ENCODE measurements at regions not wholly inside any gene's neighbourhood (a gene's known extent, or its start where the extent isn't known, plus 50 kb on each side); places are given as distances from the start of the nearest gene placed in this dataset.

- Histone ChIP-seq H2AFZ (ENCODE audit: low read depth, low read length) (no peak overlapping the region), H3K27me3 (ENCODE audit: low read depth, low read length) (no peaks in the 10 kb centered on the region), H3K9me3 (ENCODE audit: insufficient read depth, low read length) (no peaks in the 10 kb centered on the region), H3K4me3 (ENCODE audit: low read length) (no peak overlapping the region), H3K36me3 (replicated peaks; ENCODE audit: low read depth, low read length) (no peaks in the 10 kb centered on the region), H3K4me2 (ENCODE audit: low read length) (no peak overlapping the region), H3K4me1 (ENCODE audit: low read length) (no peaks in the 10 kb centered on the region), H3K27ac (ENCODE audit: low read length) (no peak overlapping the region), H3K79me2 (ENCODE audit: low read length) (no peaks in the 10 kb centered on the region), H4K20me1 (ENCODE audit: insufficient read depth, low read length) (no peaks in the 10 kb centered on the region), H3K9ac (ENCODE audit: low read length) (no peak overlapping the region)
- TF ChIP-seq CTCF (IDR thresholded peaks at IDR 0.05; ENCODE audit: low read depth, low read length), result no peak
- no peak for TF ChIP-seq EZH2phosphoT487 (IDR thresholded peaks at IDR 0.05; ENCODE audit: low read depth)
Observed at GRCh38 chr5:29524227-29524626, 1669.3 kb upstream of the CDH6 start.

DNA sequence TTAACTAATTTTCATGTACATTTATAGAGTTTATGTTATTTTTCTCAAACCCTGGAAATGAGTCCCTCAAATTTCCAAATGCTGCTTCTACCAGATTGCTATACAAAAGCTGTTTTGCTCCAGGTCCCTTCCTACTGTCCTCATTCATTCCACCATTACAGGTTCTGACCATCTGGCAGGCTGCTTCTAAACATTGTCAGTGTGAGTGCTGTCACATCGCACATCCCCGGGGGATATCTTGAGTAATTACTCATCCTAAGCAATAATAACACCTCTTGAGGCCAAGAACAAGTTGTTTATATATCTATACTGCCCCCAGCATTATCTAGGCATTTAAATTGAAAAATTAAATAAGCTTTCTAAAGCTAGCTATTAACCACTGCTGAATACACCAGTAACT is 1675.3 kb upstream of the CDH6 start:
- Histone ChIP-seq H3K36me3 (replicated peaks; ENCODE audit: low read depth, low read length) (no peaks in the 10 kb centered on the region), H3K27me3 (ENCODE audit: low read depth, low read length) (no peaks in the 10 kb centered on the region), H3K79me2 (ENCODE audit: low read length) (no peaks in the 10 kb centered on the region), H3K4me3 (ENCODE audit: low read length) (no peak overlapping the region), H3K4me2 (ENCODE audit: low read length) (no peak overlapping the region), H3K9ac (ENCODE audit: low read length) (no peak overlapping the region), H2AFZ (ENCODE audit: low read depth, low read length) (no peak overlapping the region), H4K20me1 (ENCODE audit: insufficient read depth, low read length) (no peaks in the 10 kb centered on the region), H3K27ac (ENCODE audit: low read length) (no peak overlapping the region), H3K4me1 (ENCODE audit: low read length) (no peaks in the 10 kb centered on the region), H3K9me3 (ENCODE audit: insufficient read depth, low read length) (no peaks in the 10 kb centered on the region)
- TF ChIP-seq CTCF (IDR thresholded peaks at IDR 0.05; ENCODE audit: low read depth, low read length) (no peak), EZH2phosphoT487 (IDR thresholded peaks at IDR 0.05; ENCODE audit: low read depth) (no peak)

GRCh38 chr5:29516224-29516623 is 1677.3 kb upstream of the CDH6 start:
- Histone ChIP-seq H3K4me1 (ENCODE audit: low read length) (no peaks in the 10 kb centered on the region), H3K9ac (ENCODE audit: low read length) (no peak overlapping the region), H3K79me2 (ENCODE audit: low read length) (no peaks in the 10 kb centered on the region), H3K27me3 (ENCODE audit: low read depth, low read length) (no peaks in the 10 kb centered on the region), H2AFZ (ENCODE audit: low read depth, low read length) (no peak overlapping the region), H4K20me1 (ENCODE audit: insufficient read depth, low read length) (no peaks in the 10 kb centered on the region), H3K36me3 (replicated peaks; ENCODE audit: low read depth, low read length) (no peaks in the 10 kb centered on the region), H3K9me3 (ENCODE audit: insufficient read depth, low read length) (no peaks in the 10 kb centered on the region), H3K4me2 (ENCODE audit: low read length) (no peak overlapping the region), H3K27ac (ENCODE audit: low read length) (no peak overlapping the region), H3K4me3 (ENCODE audit: low read length) (no peak overlapping the region)
- no peak for TF ChIP-seq CTCF (IDR thresholded peaks at IDR 0.05; ENCODE audit: low read depth, low read length)
- no peak for TF ChIP-seq EZH2phosphoT487 (IDR thresholded peaks at IDR 0.05; ENCODE audit: low read depth)

DNA sequence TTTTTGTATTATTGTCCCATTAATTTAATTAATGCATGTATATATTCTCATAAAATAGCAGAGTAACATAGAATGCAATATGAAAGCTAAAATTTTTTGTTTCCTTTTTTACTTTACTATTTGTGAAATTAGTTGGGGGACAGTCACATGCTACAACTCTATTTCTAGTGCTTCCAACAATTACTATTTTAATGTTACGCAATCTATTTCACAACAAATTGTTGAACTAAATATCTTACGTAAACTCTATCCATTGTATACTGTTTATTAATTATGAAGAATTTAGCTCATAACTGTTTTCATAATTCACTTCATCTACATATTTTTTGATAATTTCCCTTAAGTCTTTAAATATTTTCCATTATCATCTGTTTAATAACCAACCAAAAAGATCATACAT is 1685.4 kb upstream of the CDH6 start:
- no peak overlapping the region for H3K27ac ChIP-seq (ENCODE audit: low read length)
- TF ChIP-seq CTCF (IDR thresholded peaks at IDR 0.05; ENCODE audit: low read depth, low read length), result no peak
- no peak for TF ChIP-seq EZH2phosphoT487 (IDR thresholded peaks at IDR 0.05; ENCODE audit: low read depth)
- H4K20me1 ChIP-seq (ENCODE audit: insufficient read depth, low read length), result no peaks in the 10 kb centered on the region
- no peak overlapping the region for H2AFZ ChIP-seq (ENCODE audit: low read depth, low read length)
- no peaks in the 10 kb centered on the region for H3K36me3 ChIP-seq (replicated peaks; ENCODE audit: low read depth, low read length)
- H3K9me3 ChIP-seq (ENCODE audit: insufficient read depth, low read length), result no peaks in the 10 kb centered on the region
- H3K79me2 ChIP-seq (ENCODE audit: low read length), result no peaks in the 10 kb centered on the region
- H3K27me3 ChIP-seq (ENCODE audit: low read depth, low read length), result no peaks in the 10 kb centered on the region
- no peaks in the 10 kb centered on the region for H3K4me1 ChIP-seq (ENCODE audit: low read length)
- no peak overlapping the region for H3K4me2 ChIP-seq (ENCODE audit: low read length)
- no peak overlapping the region for H3K9ac ChIP-seq (ENCODE audit: low read length)
- no peak overlapping the region for H3K4me3 ChIP-seq (ENCODE audit: low read length)

Measured in OCI-LY3 (cell line).